ENCODE measurements at regions not wholly inside any gene's neighbourhood (a gene's known extent, or its start where the extent isn't known, plus 50 kb on each side); places are given as distances from the start of the nearest gene placed in this dataset.

DNA sequence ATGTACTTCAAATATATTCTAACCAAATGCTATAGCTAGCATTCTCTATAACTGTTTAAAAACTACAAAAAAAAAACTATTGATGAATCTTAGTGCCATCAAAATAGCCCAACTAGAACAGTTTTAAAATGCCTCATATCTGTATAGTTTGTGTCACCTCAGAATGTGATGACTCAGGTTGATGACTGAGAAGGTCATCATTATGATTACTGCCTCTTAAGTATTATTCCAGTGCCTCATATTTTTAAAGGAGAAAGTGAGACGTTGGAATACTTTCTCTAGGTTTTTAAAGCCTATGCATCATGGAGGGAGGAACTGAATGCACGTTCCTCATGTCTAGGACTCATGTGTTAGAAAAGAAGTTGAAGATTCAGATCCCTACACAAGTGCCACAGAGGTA, 88.2 kb downstream of the TMA16 start:
- Histone ChIP-seq H3K4me3 (ENCODE audit: low read length in 2 of 2) (no peak overlapping the region), H3K36me3 (ENCODE audit: control insufficient read depth in 2 of 2, insufficient read depth in 2 of 2, low read length in 1 of 2) (no peaks in the 10 kb centered on the region)

GRCh38 chr4:163587867-163588266, 93.4 kb downstream of the TMA16 start:
- 96% methylated on average over 3 of the region's 3 CpGs for WGBS
- Histone ChIP-seq H3K4me1 (ENCODE audit: control insufficient read depth in 2 of 2, insufficient read depth in 2 of 2, low read length in 2 of 2) (no peaks in the 10 kb centered on the region), H3K27ac (ENCODE audit: low read depth in 1 of 2, low read length in 1 of 2) (no peak overlapping the region)

More for the DNA sequence above, 88.2 kb downstream of the TMA16 start:
- Histone ChIP-seq H3K27me3 (ENCODE audit: control insufficient read depth in 2 of 2, insufficient read depth in 1 of 2, low read length in 1 of 2) (no peaks in the 10 kb centered on the region), H3K27ac (ENCODE audit: low read depth in 1 of 2, low read length in 1 of 2) (no peak overlapping the region), H3K9me3 (ENCODE audit: control insufficient read depth in 2 of 2, insufficient read depth in 1 of 2, low read length in 1 of 2) (no peaks in the 10 kb centered on the region), H3K4me1 (ENCODE audit: control insufficient read depth in 2 of 2, insufficient read depth in 2 of 2, low read length in 2 of 2) (no peaks in the 10 kb centered on the region)
- no peak for DNase-seq (ENCODE audit: low read depth in 6 of 9, low spot score in 9 of 9)
- 93% methylated on average over 2 of the region's 2 CpGs for WGBS

GRCh38 chr4:163588532-163588931, 94.0 kb downstream of the TMA16 start:
- no peaks in the 10 kb centered on the region for H3K27me3 ChIP-seq (ENCODE audit: control insufficient read depth in 2 of 2, insufficient read depth in 1 of 2, low read length in 1 of 2)
- no peak for DNase-seq (ENCODE audit: low read depth in 6 of 9, low spot score in 9 of 9)
- H3K4me3 ChIP-seq (ENCODE audit: low read length in 2 of 2) = no peak overlapping the region
- no peaks in the 10 kb centered on the region for H3K4me1 ChIP-seq (ENCODE audit: control insufficient read depth in 2 of 2, insufficient read depth in 2 of 2, low read length in 2 of 2)
- 93% methylated on average over 2 of the region's 2 CpGs for WGBS
- H3K27ac ChIP-seq (ENCODE audit: low read depth in 1 of 2, low read length in 1 of 2) = no peak overlapping the region
- H3K9me3 ChIP-seq (ENCODE audit: control insufficient read depth in 2 of 2, insufficient read depth in 1 of 2, low read length in 1 of 2) = no peaks in the 10 kb centered on the region
- no peaks in the 10 kb centered on the region for H3K36me3 ChIP-seq (ENCODE audit: control insufficient read depth in 2 of 2, insufficient read depth in 2 of 2, low read length in 1 of 2)

More at GRCh38 chr4:163587867-163588266, 93.4 kb downstream of the TMA16 start:
- H3K4me3 ChIP-seq (ENCODE audit: low read length in 2 of 2) = no peak overlapping the region
- no peaks in the 10 kb centered on the region for H3K36me3 ChIP-seq (ENCODE audit: control insufficient read depth in 2 of 2, insufficient read depth in 2 of 2, low read length in 1 of 2)
- no peaks in the 10 kb centered on the region for H3K9me3 ChIP-seq (ENCODE audit: control insufficient read depth in 2 of 2, insufficient read depth in 1 of 2, low read length in 1 of 2)
- DNase-seq (ENCODE audit: low read depth in 6 of 9, low spot score in 9 of 9) = peak in 1 of 9 donors; percentile 17
- H3K27me3 ChIP-seq (ENCODE audit: control insufficient read depth in 2 of 2, insufficient read depth in 1 of 2, low read length in 1 of 2) = no peaks in the 10 kb centered on the region

DNA sequence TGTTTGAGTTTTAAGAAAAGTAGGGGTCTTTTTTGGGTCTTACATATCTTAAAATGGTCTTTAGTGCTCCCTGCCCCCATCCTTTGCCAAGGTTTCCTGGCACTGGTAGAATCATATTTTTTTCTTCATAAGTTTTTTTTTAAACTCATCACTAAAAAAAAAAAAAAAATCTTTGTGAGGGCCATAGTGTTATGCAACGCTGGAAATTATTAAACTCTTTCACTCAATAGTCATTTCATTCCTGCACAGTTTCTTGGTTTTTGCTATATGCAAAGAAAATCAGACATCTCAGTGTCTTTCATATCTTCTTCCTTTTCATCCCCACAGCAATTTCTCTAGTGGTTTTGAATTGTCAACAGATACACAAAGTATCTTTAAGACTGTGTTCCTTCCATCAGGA, 95.6 kb downstream of the TMA16 start:
- 88% methylated on average over 1 of the region's 1 CpG for WGBS
- Histone ChIP-seq H3K4me1 (ENCODE audit: control insufficient read depth in 2 of 2, insufficient read depth in 2 of 2, low read length in 2 of 2) (no peaks in the 10 kb centered on the region), H3K27me3 (ENCODE audit: control insufficient read depth in 2 of 2, insufficient read depth in 1 of 2, low read length in 1 of 2) (no peaks in the 10 kb centered on the region), H3K4me3 (ENCODE audit: low read length in 2 of 2) (no peak overlapping the region), H3K9me3 (ENCODE audit: control insufficient read depth in 2 of 2, insufficient read depth in 1 of 2, low read length in 1 of 2) (no peaks in the 10 kb centered on the region), H3K27ac (ENCODE audit: low read depth in 1 of 2, low read length in 1 of 2) (no peak overlapping the region), H3K36me3 (ENCODE audit: control insufficient read depth in 2 of 2, insufficient read depth in 2 of 2, low read length in 1 of 2) (no peaks in the 10 kb centered on the region)
- no peak for DNase-seq (ENCODE audit: low read depth in 6 of 9, low spot score in 9 of 9)

DNA sequence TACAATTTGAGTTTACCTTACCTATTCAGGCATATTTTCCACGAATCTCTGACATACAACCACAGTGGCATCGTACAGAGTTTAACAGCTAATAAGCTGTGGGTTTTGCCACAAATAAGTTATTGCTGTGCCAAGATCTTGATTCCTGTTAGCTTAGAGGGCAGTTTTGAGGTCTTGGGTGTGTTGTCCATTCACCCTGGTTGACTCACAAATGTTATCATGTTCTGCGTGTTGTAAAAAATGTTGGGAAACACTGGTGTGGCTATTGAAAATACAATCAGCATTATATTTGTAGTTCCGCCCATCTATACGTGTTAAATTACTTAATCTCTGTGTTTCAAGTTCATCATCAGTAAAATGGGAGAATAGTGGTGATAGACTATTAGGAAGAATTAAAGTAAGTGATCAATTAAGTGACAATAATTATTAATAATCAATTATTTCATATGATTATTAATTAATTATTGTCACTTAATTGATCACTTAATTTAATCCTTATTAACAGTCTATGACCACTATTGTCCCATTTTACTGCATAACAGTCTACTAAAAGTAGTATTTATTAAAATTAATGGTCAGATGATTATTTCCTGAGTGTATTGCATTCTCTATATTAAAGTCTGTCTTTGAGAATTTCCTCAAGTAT, 96.3 kb downstream of the TMA16 start:
- Histone ChIP-seq H3K36me3 (ENCODE audit: control insufficient read depth in 2 of 2, insufficient read depth in 2 of 2, low read length in 1 of 2) (no peaks in the 10 kb centered on the region), H3K9me3 (ENCODE audit: control insufficient read depth in 2 of 2, insufficient read depth in 1 of 2, low read length in 1 of 2) (no peaks in the 10 kb centered on the region), H3K27me3 (ENCODE audit: control insufficient read depth in 2 of 2, insufficient read depth in 1 of 2, low read length in 1 of 2) (no peaks in the 10 kb centered on the region), H3K4me1 (ENCODE audit: control insufficient read depth in 2 of 2, insufficient read depth in 2 of 2, low read length in 2 of 2) (no peaks in the 10 kb centered on the region), H3K27ac (ENCODE audit: low read depth in 1 of 2, low read length in 1 of 2) (peak overlapping the region in 1 of 2 donors; percentile 27), H3K4me3 (ENCODE audit: low read length in 2 of 2) (no peak overlapping the region)
- no peak for DNase-seq (ENCODE audit: low read depth in 6 of 9, low spot score in 9 of 9)
- WGBS = 81% methylated on average over 5 of the region's 5 CpGs

DNA sequence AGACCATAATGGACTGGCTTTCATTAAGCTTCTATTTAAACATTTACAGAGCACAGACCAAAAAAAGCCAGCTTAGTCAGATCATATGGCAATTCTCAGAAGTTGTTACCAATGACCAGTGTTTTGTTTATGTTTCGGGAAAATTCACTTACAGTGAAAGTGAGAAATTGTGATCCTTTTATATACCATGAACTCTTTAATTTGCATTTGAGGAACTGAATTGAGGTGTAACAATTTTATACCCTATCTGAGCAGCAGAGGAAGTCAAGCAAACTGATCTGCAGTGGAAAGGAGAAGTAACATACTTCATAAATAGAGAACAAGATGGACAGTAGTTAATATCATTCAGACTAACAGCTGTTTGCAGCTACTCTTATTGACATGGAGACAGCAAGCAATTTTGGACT, 97.1 kb downstream of the TMA16 start:
- Histone ChIP-seq H3K4me1 (ENCODE audit: control insufficient read depth in 2 of 2, insufficient read depth in 2 of 2, low read length in 2 of 2) (no peaks in the 10 kb centered on the region), H3K9me3 (ENCODE audit: control insufficient read depth in 2 of 2, insufficient read depth in 1 of 2, low read length in 1 of 2) (no peaks in the 10 kb centered on the region), H3K36me3 (ENCODE audit: control insufficient read depth in 2 of 2, insufficient read depth in 2 of 2, low read length in 1 of 2) (no peaks in the 10 kb centered on the region), H3K4me3 (ENCODE audit: low read length in 2 of 2) (no peak overlapping the region), H3K27me3 (ENCODE audit: control insufficient read depth in 2 of 2, insufficient read depth in 1 of 2, low read length in 1 of 2) (no peaks in the 10 kb centered on the region), H3K27ac (ENCODE audit: low read depth in 1 of 2, low read length in 1 of 2) (no peak overlapping the region)
- WGBS = 56% methylated on average over 1 of the region's 1 CpG
- no peak for DNase-seq (ENCODE audit: low read depth in 6 of 9, low spot score in 9 of 9)

DNA sequence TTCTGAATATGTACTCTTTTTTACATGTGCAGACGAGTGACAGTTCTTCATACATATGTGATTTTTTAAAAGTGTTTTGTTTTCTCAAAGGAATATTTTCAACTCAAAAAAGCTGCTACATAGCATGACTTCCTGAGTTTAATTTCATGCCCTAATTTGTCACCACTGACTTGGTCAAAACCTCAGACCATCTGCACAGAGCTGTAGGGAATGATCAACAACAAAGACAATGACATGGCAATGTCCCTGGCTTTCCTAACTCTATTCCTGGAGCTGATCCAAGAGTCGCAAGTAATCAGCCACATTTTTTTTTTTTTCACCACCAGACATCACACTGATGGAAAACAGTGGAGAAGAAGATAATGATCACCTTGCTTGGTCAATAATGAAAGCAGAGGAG, 97.7 kb downstream of the TMA16 start:
- no peak for DNase-seq (ENCODE audit: low read depth in 6 of 9, low spot score in 9 of 9)
- H3K9me3 ChIP-seq (ENCODE audit: control insufficient read depth in 2 of 2, insufficient read depth in 1 of 2, low read length in 1 of 2) = no peaks in the 10 kb centered on the region
- H3K4me3 ChIP-seq (ENCODE audit: low read length in 2 of 2) = no peak overlapping the region
- WGBS = 65% methylated on average over 2 of the region's 2 CpGs
- peak overlapping the region in 1 of 2 donors; percentile 12 for H3K27ac ChIP-seq (ENCODE audit: low read depth in 1 of 2, low read length in 1 of 2)
- no peaks in the 10 kb centered on the region for H3K36me3 ChIP-seq (ENCODE audit: control insufficient read depth in 2 of 2, insufficient read depth in 2 of 2, low read length in 1 of 2)
- H3K4me1 ChIP-seq (ENCODE audit: control insufficient read depth in 2 of 2, insufficient read depth in 2 of 2, low read length in 2 of 2) = no peaks in the 10 kb centered on the region
- no peaks in the 10 kb centered on the region for H3K27me3 ChIP-seq (ENCODE audit: control insufficient read depth in 2 of 2, insufficient read depth in 1 of 2, low read length in 1 of 2)

DNA sequence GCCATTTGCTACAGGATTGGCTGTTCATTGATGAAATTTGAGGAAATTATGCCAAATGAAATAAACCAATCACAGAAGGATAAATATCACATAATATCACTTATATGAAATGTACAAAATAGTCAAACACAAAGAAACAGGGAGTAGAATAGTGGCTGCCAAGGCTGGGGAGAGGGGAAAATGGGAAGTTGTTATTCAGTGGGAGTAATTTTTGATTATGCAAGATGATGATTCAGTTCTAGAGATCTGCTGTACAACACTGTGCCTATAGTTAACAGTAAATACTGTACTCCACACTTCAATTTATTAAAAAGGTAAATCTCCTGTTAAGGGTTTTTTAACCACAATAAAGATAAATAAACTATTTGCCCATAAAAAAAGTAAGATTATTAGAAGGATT, 101.1 kb downstream of the TMA16 start:
- no peaks in the 10 kb centered on the region for H3K36me3 ChIP-seq (ENCODE audit: control insufficient read depth in 2 of 2, insufficient read depth in 2 of 2, low read length in 1 of 2)
- H3K4me3 ChIP-seq (ENCODE audit: low read length in 2 of 2) = no peak overlapping the region
- H3K4me1 ChIP-seq (ENCODE audit: control insufficient read depth in 2 of 2, insufficient read depth in 2 of 2, low read length in 2 of 2) = no peaks in the 10 kb centered on the region
- no peaks in the 10 kb centered on the region for H3K9me3 ChIP-seq (ENCODE audit: control insufficient read depth in 2 of 2, insufficient read depth in 1 of 2, low read length in 1 of 2)
- no peaks in the 10 kb centered on the region for H3K27me3 ChIP-seq (ENCODE audit: control insufficient read depth in 2 of 2, insufficient read depth in 1 of 2, low read length in 1 of 2)
- H3K27ac ChIP-seq (ENCODE audit: low read depth in 1 of 2, low read length in 1 of 2) = no peak overlapping the region
- no peak for DNase-seq (ENCODE audit: low read depth in 6 of 9, low spot score in 9 of 9)

DNA sequence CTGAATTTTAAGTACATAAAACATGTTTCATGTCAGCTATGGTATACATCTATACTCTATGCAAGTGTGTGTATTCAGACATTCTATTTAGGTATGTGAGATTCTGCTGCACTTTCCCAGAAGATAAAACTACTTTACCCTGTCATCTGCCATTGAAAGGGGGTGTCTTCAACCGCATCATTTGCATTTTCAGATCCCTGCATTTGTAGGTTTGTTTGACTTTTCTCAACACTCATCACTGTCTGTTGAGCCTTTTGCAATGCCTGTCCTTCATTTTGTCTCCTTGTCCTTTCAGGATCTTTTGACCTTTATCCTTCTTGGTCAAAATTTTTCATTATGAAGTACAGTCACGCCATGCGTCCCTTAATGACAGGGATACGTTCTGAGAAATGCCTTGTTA, 103.5 kb downstream of the TMA16 start:
- H3K27me3 ChIP-seq (ENCODE audit: control insufficient read depth in 2 of 2, insufficient read depth in 1 of 2, low read length in 1 of 2) = no peaks in the 10 kb centered on the region
- 96% methylated on average over 4 of the region's 4 CpGs for WGBS
- H3K4me1 ChIP-seq (ENCODE audit: control insufficient read depth in 2 of 2, insufficient read depth in 2 of 2, low read length in 2 of 2) = no peaks in the 10 kb centered on the region
- H3K9me3 ChIP-seq (ENCODE audit: control insufficient read depth in 2 of 2, insufficient read depth in 1 of 2, low read length in 1 of 2) = no peaks in the 10 kb centered on the region
- H3K36me3 ChIP-seq (ENCODE audit: control insufficient read depth in 2 of 2, insufficient read depth in 2 of 2, low read length in 1 of 2) = no peaks in the 10 kb centered on the region
- H3K27ac ChIP-seq (ENCODE audit: low read depth in 1 of 2, low read length in 1 of 2) = no peak overlapping the region
- no peak for DNase-seq (ENCODE audit: low read depth in 6 of 9, low spot score in 9 of 9)
- H3K4me3 ChIP-seq (ENCODE audit: low read length in 2 of 2) = no peak overlapping the region

GRCh38 chr4:163598489-163598888, 104.0 kb downstream of the TMA16 start:
- Histone ChIP-seq H3K36me3 (ENCODE audit: control insufficient read depth in 2 of 2, insufficient read depth in 2 of 2, low read length in 1 of 2) (no peaks in the 10 kb centered on the region), H3K27ac (ENCODE audit: low read depth in 1 of 2, low read length in 1 of 2) (no peak overlapping the region), H3K27me3 (ENCODE audit: control insufficient read depth in 2 of 2, insufficient read depth in 1 of 2, low read length in 1 of 2) (no peaks in the 10 kb centered on the region), H3K4me3 (ENCODE audit: low read length in 2 of 2) (no peak overlapping the region), H3K9me3 (ENCODE audit: control insufficient read depth in 2 of 2, insufficient read depth in 1 of 2, low read length in 1 of 2) (no peaks in the 10 kb centered on the region), H3K4me1 (ENCODE audit: control insufficient read depth in 2 of 2, insufficient read depth in 2 of 2, low read length in 2 of 2) (no peaks in the 10 kb centered on the region)
- 98% methylated on average over 2 of the region's 2 CpGs for WGBS
- DNase-seq (ENCODE audit: low read depth in 6 of 9, low spot score in 9 of 9) = no peak

Data from thymus (tissue), 11 donors.